CD4-positive, CD25-positive, alpha-beta regulatory T cell (primary cell): ENCODE measurements at regions not wholly inside any gene's neighbourhood (a gene's known extent, or its start where the extent isn't known, plus 50 kb on each side); places are given as distances from the start of the nearest gene placed in this dataset.

Experiments
- ATAC-seq, 2 donors: fragments of 150-1000 bp; cut with Tn5 transposase; one replicate each; pipeline ENCODE4 v1.10.0; 2021; ENCODE audit warnings: low read depth in 2 of 2, moderate number of reproducible peaks in 2 of 2, moderate library complexity in 1 of 2
- DNase-seq, 3 donors: peaks; one replicate each; pipeline versions ENCODE4 v3.0.0 to v3.0.0-alpha.2; 2012 to 2022; ENCODE audit warnings: mixed read lengths in 1 of 3
- H3K27ac ChIP-seq: one replicate; pipeline ENCODE4 v1.7.0; 2013; ENCODE audit warnings: mild to moderate bottlenecking, low read length; ENCODE audit not compliant: insufficient read depth, poor library complexity, severe bottlenecking
- H3K27me3 ChIP-seq: one replicate; pipeline ENCODE4 v1.7.0; 2013; ENCODE audit warnings: low read length; ENCODE audit not compliant: control insufficient read depth, insufficient read depth
- H3K36me3 ChIP-seq: one replicate; pipeline ENCODE4 v1.7.0; 2013; ENCODE audit warnings: mild to moderate bottlenecking, low read length, moderate library complexity; ENCODE audit not compliant: control insufficient read depth, insufficient read depth
- H3K4me1 ChIP-seq: 2 replicates; pipeline ENCODE4 v1.7.0; 2013; ENCODE audit warnings: mild to moderate bottlenecking, low read length; ENCODE audit not compliant: insufficient read depth, control insufficient read depth, poor library complexity, severe bottlenecking
- H3K4me3 ChIP-seq: one replicate; pipeline ENCODE4 v1.7.0; 2013; ENCODE audit warnings: low read depth, mild to moderate bottlenecking, low read length, moderate library complexity
- H3K9me3 ChIP-seq, 2 experiments: 1 replicate in 1 of 2; 2 replicates in 1 of 2; pipeline ENCODE4 v1.7.0; 2013; ENCODE audit warnings: low read length in 2 of 2, mild to moderate bottlenecking in 1 of 2, moderate library complexity in 1 of 2; ENCODE audit not compliant: control insufficient read depth in 2 of 2
- H3K27ac Mint-ChIP-seq, 3 donors: one replicate each; pipeline ENCODE4 v1.8.0; 2020 to 2022; ENCODE audit warnings: mild to moderate bottlenecking in 3 of 3, mixed read lengths in 3 of 3, moderate library complexity in 2 of 3
- H3K27me3 Mint-ChIP-seq: one replicate; pipeline ENCODE4 v1.8.0; 2022; ENCODE audit warnings: mild to moderate bottlenecking, mixed read lengths
- H3K36me3 Mint-ChIP-seq: one replicate; pipeline ENCODE4 v1.8.0; 2020; ENCODE audit warnings: mixed read lengths
- H3K4me1 Mint-ChIP-seq, 4 donors: one replicate each; pipeline ENCODE4 v1.8.0; 2020 to 2022; ENCODE audit warnings: mixed read lengths in 4 of 4, mild to moderate bottlenecking in 1 of 4
- H3K4me3 Mint-ChIP-seq, 4 donors: one replicate each; pipeline ENCODE4 v1.8.0; 2020 to 2022; ENCODE audit warnings: mild to moderate bottlenecking in 4 of 4, mixed read lengths in 4 of 4, moderate library complexity in 3 of 4
- H3K9me3 Mint-ChIP-seq, 7 donors: one replicate each; pipeline ENCODE4 v1.8.0; 2020 to 2022; ENCODE audit warnings: mixed read lengths in 7 of 7, mild to moderate bottlenecking in 3 of 7, moderate library complexity in 2 of 7

DNA sequence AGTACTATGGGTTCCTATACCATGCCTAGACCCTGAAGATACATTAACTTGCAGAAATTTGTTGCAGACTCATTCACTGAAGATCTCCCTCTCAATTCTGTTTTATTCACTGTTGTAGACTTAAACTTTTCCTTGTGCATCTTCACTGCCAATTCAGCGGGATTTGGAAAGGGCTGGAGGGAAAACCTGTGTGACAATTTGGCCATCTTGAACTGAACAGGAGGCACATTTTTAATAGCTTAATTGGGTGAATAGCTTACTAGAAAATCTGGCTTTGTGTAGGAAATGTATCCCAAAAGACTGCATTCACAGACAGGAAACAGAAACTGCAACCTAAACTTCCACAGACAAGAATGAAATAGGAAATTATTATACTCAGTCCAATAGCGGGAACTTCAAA, 512.3 kb downstream of the XIRP2 start:
- Mint-ChIP-seq H3K9me3 (peaks cover 0 to 12% (median 2%) of the 10 kb centered on the region in 7 donors), H3K4me3 (no peak overlapping the region), H3K27me3 (no peaks in the 10 kb centered on the region), H3K4me1 (no peaks in the 10 kb centered on the region), H3K27ac (no peak overlapping the region), H3K36me3 (no peaks in the 10 kb centered on the region)
- H3K27ac ChIP-seq: no peak overlapping the region
- no peak overlapping the region for H3K4me3 ChIP-seq
- no peak for ATAC-seq
- no peaks in the 10 kb centered on the region for H3K36me3 ChIP-seq
- DNase-seq: no peak
- no peaks in the 10 kb centered on the region for H3K4me1 ChIP-seq
- H3K9me3 ChIP-seq: peaks cover 0 to 4% of the 10 kb centered on the region in 2 experiments
- no peaks in the 10 kb centered on the region for H3K27me3 ChIP-seq

DNA sequence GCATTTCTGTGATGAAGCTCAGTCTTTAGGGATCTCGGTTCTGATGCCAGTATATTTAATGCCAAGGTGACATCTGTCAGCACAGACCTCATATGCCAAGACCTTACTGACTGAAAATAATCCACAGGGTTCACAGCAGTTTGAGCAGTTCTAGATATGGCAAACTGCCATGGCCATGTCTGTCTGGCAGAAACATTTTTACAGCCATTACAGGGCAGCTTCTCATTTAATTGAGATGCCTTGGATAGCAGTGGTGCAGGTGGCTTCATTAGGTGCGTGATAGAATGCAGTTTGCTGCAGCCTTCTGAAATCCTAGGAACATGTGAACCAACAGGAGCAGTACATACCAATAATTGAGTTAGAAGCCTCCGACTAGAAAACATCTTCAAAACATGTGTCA, 510.6 kb downstream of the XIRP2 start:
- Mint-ChIP-seq H3K4me1 (no peaks in the 10 kb centered on the region), H3K9me3 (peaks cover 0 to 12% (median 2%) of the 10 kb centered on the region in 7 donors), H3K36me3 (no peaks in the 10 kb centered on the region), H3K27me3 (no peaks in the 10 kb centered on the region), H3K27ac (no peak overlapping the region), H3K4me3 (no peak overlapping the region)
- Histone ChIP-seq H3K27ac (no peak overlapping the region), H3K27me3 (no peaks in the 10 kb centered on the region), H3K9me3 (peaks cover 0 to 4% of the 10 kb centered on the region in 2 experiments), H3K36me3 (no peaks in the 10 kb centered on the region), H3K4me1 (no peaks in the 10 kb centered on the region), H3K4me3 (no peak overlapping the region)
- DNase-seq (no peak), ATAC-seq (no peak)

DNA sequence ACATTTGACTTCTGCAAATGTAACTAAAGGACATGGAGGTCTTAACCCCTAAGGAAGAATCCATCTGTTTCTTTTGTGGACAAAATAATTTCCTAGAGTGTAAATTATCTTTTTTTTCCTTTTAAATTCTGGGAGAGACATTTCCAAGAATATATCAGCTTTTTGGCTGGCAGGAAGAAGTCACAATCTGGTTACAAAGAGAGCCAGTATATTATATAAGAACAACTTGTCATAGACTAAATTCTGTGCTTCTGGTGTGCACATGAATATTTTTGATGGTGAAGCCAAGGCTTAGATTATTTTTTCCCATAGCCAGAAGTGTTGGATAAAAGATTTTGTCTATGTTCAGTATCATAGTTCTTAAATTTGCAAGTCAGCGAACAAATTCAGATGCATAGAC, 500.6 kb downstream of the XIRP2 start:
- no peaks in the 10 kb centered on the region for H3K27me3 Mint-ChIP-seq
- no peaks in the 10 kb centered on the region for H3K36me3 Mint-ChIP-seq
- peaks cover 0 to 6% (median 3%) of the 10 kb centered on the region in 7 donors for H3K9me3 Mint-ChIP-seq
- Histone ChIP-seq H3K4me1 (no peaks in the 10 kb centered on the region), H3K36me3 (no peaks in the 10 kb centered on the region), H3K9me3 (no peaks in the 10 kb centered on the region), H3K27ac (no peak overlapping the region), H3K27me3 (no peaks in the 10 kb centered on the region), H3K4me3 (no peak overlapping the region)
- H3K4me3 Mint-ChIP-seq: no peak overlapping the region
- H3K27ac Mint-ChIP-seq: no peak overlapping the region
- ATAC-seq: no peak
- no peaks in the 10 kb centered on the region for H3K4me1 Mint-ChIP-seq
- DNase-seq: no peak

DNA sequence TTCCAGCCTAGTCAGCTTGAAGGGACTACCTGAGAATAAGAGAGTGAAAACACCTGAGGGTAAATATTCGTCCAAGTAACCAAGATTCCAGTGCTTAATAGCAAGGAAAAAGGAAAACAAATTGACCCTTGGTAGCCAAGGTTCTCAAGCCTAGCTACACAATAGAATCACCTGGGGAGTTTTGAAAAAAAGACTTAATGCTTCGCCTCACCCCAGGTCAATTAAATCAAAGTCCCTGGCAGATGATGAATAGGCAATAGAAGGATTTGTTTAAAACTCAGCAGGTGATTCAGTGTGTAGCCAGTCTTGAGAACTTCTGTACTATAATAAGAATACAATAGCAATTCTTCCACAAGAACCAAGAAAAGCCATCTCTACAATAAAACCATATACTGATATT, 500.2 kb downstream of the XIRP2 start:
- no peaks in the 10 kb centered on the region for H3K27me3 Mint-ChIP-seq
- no peak overlapping the region for H3K4me3 Mint-ChIP-seq
- H3K9me3 Mint-ChIP-seq: peaks cover 0 to 6% (median 3%) of the 10 kb centered on the region in 7 donors
- H3K4me1 Mint-ChIP-seq: no peaks in the 10 kb centered on the region
- Histone ChIP-seq H3K36me3 (no peaks in the 10 kb centered on the region), H3K9me3 (no peaks in the 10 kb centered on the region), H3K4me3 (no peak overlapping the region), H3K27ac (no peak overlapping the region), H3K4me1 (no peaks in the 10 kb centered on the region), H3K27me3 (no peaks in the 10 kb centered on the region)
- no peak overlapping the region for H3K27ac Mint-ChIP-seq
- no peak for DNase-seq
- H3K36me3 Mint-ChIP-seq: no peaks in the 10 kb centered on the region
- no peak for ATAC-seq

DNA sequence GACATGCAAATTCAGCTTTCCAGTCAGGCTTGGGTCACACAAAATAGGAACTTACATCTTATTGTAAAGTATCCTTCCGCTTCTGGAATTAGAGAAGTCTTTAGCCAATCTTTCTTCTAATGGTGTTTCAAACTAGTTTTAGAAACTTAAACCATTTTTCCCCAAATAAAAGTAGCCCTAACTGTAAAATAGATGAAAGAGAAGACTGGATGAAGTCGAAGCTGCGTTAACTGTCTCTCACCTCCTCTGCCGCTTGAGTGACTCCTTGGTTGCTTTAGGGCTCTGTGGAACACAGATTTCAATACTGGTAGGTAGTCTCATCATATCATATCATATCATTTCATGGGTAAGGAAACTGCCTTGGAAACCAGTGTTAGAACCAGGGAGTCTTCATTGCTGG, 498.4 kb downstream of the XIRP2 start:
- no peak overlapping the region for H3K4me3 ChIP-seq
- H3K4me1 ChIP-seq: no peaks in the 10 kb centered on the region
- H3K36me3 Mint-ChIP-seq: no peaks in the 10 kb centered on the region
- no peaks in the 10 kb centered on the region for H3K4me1 Mint-ChIP-seq
- H3K9me3 Mint-ChIP-seq: peaks cover 0 to 6% (median 4%) of the 10 kb centered on the region in 7 donors
- no peak for ATAC-seq
- H3K27ac ChIP-seq: no peak overlapping the region
- no peak overlapping the region for H3K4me3 Mint-ChIP-seq
- no peaks in the 10 kb centered on the region for H3K36me3 ChIP-seq
- H3K27me3 Mint-ChIP-seq: no peaks in the 10 kb centered on the region
- no peak overlapping the region for H3K27ac Mint-ChIP-seq
- H3K9me3 ChIP-seq: no peaks in the 10 kb centered on the region
- no peaks in the 10 kb centered on the region for H3K27me3 ChIP-seq
- DNase-seq: no peak

DNA sequence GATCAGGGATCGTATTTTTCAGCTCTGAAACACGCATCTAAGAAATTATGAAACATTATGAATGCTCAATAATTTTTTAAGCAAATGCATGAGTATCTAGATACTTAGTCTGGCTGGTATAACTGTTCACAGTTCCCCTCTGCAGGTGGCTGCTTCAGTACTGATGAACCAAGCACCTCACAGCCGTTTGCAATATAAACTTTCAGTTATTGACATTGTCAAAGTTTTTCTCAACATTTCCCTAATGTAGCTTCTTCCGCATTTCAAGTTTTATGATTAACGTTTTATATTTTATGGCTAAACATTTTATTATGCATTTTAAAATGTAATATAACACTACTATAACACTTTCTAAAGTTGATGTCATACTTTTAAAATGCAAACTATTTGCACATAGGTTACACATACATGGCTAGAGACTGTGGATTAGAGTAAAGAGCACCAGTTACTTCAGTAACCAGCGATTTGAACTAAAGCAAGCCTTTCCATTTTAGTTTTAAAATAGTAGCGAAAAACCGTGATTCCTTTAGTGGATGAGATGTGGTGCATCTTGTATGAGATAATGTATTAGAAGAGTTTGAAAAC, 495.4 kb downstream of the XIRP2 start:
- peaks cover 0 to 7% (median 2%) of the 10 kb centered on the region in 7 donors for H3K9me3 Mint-ChIP-seq
- no peaks in the 10 kb centered on the region for H3K27me3 ChIP-seq
- H3K4me1 ChIP-seq: no peaks in the 10 kb centered on the region
- H3K27me3 Mint-ChIP-seq: no peaks in the 10 kb centered on the region
- H3K36me3 Mint-ChIP-seq: no peaks in the 10 kb centered on the region
- H3K4me3 Mint-ChIP-seq: no peak overlapping the region
- no peak overlapping the region for H3K4me3 ChIP-seq
- ATAC-seq (no peak), DNase-seq (no peak)
- no peak overlapping the region for H3K27ac Mint-ChIP-seq
- H3K9me3 ChIP-seq: no peaks in the 10 kb centered on the region
- H3K27ac ChIP-seq: no peak overlapping the region
- H3K4me1 Mint-ChIP-seq: no peaks in the 10 kb centered on the region
- H3K36me3 ChIP-seq: no peaks in the 10 kb centered on the region

DNA sequence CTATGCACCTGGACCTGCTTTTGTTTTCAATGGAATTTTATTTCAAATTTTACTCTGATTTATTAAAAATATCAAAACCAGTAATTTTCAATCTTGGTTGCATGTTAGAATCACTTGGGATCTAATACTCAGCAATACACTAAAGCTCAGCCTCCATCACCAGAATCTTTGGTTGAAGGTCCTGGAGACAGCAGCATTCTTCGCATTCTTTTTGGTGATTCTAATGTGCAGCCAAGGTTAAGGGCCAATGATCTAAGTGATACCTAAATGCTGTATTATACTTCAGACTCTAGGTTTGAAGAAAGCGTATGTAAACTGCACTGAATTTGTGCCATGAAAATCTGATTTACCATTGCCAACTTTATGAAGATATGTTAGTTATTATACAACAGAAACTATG, 493.1 kb downstream of the XIRP2 start:
- Mint-ChIP-seq H3K4me3 (no peak overlapping the region), H3K36me3 (no peaks in the 10 kb centered on the region), H3K9me3 (peaks cover 0 to 9% (median 3%) of the 10 kb centered on the region in 7 donors), H3K4me1 (no peaks in the 10 kb centered on the region), H3K27me3 (no peaks in the 10 kb centered on the region), H3K27ac (no peak overlapping the region)
- no peaks in the 10 kb centered on the region for H3K9me3 ChIP-seq
- ATAC-seq (no peak), DNase-seq (no peak)
- no peak overlapping the region for H3K4me3 ChIP-seq
- H3K27ac ChIP-seq: no peak overlapping the region
- H3K36me3 ChIP-seq: no peaks in the 10 kb centered on the region
- no peaks in the 10 kb centered on the region for H3K27me3 ChIP-seq
- no peaks in the 10 kb centered on the region for H3K4me1 ChIP-seq

DNA sequence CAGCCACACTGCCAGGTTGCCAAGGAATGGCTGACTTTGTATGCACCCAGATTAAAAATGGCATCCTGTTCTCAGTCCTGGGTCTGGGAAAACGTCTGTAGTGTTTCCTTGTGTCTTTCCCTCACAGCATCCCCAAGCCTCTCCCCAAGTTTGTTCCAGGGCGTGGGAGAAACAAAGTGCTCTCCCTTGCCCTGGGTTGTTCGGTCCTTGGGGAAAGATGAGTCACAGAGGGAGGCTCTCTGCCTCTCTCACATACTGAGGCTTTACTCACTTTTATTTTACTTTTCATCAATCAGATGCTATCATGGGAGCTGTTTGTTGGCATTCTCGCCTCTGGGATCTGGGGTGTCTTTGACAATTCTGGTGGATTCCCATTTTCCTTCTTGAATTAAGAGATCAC, 492.3 kb downstream of the XIRP2 start:
- no peak overlapping the region for H3K27ac Mint-ChIP-seq

More for the DNA sequence above, 492.3 kb downstream of the XIRP2 start:
- Histone ChIP-seq H3K9me3 (no peaks in the 10 kb centered on the region), H3K4me3 (no peak overlapping the region), H3K36me3 (no peaks in the 10 kb centered on the region), H3K27ac (no peak overlapping the region), H3K4me1 (no peaks in the 10 kb centered on the region), H3K27me3 (no peaks in the 10 kb centered on the region)
- no peak overlapping the region for H3K4me3 Mint-ChIP-seq
- no peak for DNase-seq
- peaks cover 0 to 9% (median 3%) of the 10 kb centered on the region in 7 donors for H3K9me3 Mint-ChIP-seq
- H3K27me3 Mint-ChIP-seq: no peaks in the 10 kb centered on the region
- ATAC-seq: no peak
- H3K4me1 Mint-ChIP-seq: no peaks in the 10 kb centered on the region
- H3K36me3 Mint-ChIP-seq: no peaks in the 10 kb centered on the region
